ENCODE measurements at regions not wholly inside any gene's neighbourhood (a gene's known extent, or its start where the extent isn't known, plus 50 kb on each side); places are given as distances from the start of the nearest gene placed in this dataset.
"Not testable (repeated sequence)": the region's sequence is repeated elsewhere in the genome, so short reads cannot be mapped to it uniquely, and the experiment has no call there.

DNA sequence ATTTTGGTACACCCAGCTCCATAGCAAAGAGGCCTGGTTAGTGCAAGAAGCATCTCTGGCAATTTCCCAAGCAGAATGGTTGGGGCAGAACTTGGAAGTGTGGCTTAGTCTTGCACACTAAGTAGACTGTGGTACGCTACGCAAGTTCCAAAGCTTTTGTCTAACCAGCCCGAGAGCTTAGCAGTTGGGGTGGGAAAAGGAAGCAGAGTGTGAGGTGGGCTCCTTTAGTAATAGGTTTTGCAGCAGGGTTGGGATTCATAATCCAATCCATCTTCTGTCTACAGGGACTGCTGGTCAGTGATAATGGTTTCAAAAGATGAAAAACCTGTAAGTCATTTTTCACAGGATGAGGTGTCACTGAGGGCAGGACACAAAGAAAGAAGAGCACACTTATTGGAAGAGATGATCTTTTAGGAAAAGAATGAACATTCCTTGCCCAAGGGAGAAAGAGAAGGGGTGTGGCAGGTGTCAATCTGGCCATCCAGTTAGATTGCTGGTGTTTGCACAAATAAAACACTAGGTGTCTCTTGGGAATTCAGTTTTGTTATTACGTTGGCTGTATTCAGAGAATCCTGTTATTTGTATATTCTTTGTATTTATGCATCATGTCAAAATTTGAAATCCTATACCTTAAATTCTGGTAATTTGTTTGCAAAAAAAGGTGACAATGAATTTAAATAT, 244.3 kb downstream of the GPAT3 start:
- no peak for DNase-seq (ENCODE audit: low spot score)

DNA sequence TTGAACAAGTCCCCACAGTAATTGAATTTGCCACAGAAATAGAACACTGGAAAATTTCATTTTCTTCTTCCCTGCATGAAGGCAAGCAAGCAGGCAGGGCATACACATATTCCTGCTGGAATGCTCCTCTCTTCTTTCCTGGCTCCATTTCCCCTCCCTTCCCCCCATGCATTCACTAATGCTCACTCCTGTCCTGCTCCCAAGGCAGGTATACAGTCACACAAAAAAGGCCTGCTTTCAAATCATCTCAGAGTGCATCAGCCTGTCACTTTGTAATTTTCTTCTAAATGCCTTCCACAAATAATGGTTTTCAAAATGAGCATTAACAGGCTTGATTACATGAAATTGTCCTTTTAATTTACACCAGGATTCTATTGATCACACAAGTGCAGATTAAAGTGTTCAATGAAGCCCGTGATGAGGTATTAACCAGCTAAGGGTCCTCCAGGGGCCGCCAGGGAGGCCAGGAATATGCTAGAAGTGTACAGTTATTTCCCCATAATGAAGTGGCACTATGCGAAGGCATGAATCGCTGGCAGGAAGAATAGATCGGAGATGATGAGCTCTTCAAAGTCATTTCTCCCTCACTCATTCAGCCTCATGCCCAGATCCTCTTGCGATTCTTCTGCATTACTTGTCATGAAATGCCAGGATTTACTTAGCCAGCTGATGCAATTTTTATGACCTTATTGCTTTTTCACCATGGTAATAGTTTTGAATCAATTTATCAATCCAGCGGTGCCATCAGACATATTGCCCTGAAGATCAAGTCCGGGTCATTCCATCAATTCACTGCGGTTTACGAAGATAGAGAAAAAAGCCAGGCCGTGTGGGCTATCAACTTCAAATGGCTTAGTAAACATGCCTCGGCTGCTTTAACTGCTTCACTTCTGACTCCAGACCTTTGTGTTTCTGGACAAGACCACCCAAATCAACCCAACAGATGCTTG, 243.5 kb downstream of the GPAT3 start:
- no peak for DNase-seq (ENCODE audit: low spot score)

DNA sequence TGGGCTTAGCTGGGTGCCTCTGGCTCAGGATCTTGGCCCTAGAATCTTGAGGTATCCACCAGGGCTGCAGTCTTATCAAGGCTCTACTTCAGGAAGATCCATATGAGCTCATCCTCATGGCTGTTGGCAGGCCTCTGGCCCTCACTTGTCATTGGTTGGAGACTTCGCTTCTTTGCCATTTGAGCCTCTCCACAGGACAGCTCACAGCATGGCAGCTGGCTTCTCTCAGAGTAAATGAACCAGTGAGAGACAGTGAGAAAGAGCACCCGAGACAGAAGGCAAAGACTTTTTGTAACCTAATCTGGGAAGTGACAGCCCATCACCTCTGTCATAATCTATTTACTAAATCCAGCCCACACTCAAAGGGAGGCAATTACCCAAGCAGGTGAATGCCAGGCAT, 236.8 kb downstream of the GPAT3 start:
- DNase-seq (ENCODE audit: low spot score), result no peak

DNA sequence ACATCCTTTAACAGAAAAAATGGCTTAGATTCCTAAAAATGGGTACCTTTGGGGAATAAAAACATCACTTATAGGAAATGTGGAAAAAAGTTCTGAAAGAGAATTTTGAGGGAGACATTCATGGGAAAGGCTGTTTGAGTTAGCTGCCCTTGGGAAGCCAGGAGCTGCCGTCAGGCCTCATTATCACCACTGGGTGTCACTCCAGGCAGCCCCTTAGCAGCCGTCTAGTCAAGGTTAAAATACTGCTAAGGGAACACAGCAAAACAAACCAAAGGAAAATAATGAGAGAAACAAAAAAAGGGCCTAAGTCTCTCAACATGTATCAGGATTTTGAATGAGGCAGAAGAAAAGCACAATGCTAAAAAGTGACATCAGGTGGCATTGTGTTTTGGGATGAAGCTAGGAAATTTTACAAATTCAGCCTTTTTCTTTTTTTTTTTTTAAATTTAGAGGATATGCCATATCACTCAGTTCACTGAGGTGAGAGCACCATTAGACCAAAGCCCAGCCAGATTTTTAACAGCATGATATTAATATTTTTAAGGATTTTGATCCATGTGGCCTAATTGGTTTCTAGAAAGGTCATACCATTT, 235.3 kb downstream of the GPAT3 start:
- peak; percentile 19 for DNase-seq (ENCODE audit: low spot score)

DNA sequence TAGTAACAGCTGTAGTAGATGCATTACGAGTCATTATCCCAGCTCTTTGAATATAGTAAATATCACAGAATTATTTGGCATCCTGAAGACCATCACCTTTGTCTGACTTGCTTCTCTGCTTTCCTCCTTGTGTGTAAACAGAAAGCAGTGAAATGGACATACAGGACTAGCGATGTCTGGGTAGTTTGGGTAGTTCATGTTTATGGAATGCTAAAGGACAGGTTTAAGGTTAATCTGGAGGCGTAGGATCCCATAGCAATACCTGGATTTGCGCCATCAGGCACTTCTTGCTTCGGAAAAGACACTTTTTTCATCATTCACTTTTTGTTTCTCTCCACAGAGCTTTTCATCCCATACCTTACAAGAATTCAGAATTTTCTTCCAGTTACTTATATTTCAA, 232.2 kb downstream of the GPAT3 start:
- DNase-seq (ENCODE audit: low spot score), result no peak

DNA sequence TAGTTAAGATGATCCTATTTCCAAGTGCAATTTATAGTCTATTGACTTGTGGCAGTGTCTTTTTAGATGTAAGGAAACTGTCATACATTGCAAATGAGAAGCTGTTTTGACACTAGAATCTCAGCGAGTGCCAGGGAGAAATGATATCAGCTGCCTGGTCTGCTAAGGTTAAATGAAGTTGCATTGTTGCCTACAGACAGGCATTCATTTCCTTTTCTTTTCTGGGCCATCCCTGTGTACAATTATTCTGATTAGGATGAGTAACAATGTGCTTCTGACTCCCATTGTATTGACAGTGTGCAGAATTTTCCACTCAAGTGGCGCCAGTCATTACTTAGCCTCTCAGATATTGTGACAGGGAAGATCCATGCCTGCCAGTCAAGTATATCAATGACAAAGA, 231.2 kb downstream of the GPAT3 start:
- DNase-seq (ENCODE audit: low spot score), result no peak

DNA sequence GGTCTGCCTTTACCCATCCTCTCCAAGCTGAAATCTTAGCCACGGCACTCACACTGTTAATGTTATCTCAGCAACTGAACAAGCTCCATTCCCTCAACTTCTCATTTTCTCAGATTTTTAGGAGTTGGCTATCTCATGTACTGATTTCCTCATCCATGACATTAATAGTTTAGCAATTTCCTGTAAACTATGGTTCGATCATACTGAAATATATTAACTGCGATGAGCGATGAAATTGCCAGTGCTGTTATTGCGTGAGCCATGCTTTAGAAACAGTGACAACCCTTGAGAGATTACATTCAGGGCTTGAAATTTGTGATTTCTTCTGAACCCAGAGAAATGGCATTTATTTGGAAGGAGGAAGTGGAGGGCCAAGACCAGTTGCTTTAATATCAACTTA, 223.7 kb downstream of the GPAT3 start:
- DNase-seq (ENCODE audit: low spot score), result no peak

DNA sequence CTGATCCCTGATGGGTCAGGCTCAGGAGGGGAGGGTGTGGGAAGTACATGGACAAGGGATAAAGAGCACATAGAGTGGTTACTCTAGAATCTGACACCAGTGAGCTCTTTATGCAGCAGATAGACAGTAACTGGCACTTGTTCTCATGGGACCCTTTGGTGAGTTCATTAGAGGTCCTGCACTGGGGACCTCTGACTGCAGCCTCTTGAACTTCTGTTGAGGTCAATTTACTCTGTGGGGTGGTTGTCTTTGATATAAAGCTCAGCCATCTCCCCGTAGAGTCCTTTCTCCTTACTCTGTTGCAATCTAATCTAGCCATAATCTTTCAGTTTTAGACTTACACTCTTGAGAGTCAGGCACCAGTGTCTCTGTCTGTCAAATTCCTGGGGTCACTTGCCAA, 222.4 kb downstream of the GPAT3 start:
- no peak for DNase-seq (ENCODE audit: low spot score)

DNA sequence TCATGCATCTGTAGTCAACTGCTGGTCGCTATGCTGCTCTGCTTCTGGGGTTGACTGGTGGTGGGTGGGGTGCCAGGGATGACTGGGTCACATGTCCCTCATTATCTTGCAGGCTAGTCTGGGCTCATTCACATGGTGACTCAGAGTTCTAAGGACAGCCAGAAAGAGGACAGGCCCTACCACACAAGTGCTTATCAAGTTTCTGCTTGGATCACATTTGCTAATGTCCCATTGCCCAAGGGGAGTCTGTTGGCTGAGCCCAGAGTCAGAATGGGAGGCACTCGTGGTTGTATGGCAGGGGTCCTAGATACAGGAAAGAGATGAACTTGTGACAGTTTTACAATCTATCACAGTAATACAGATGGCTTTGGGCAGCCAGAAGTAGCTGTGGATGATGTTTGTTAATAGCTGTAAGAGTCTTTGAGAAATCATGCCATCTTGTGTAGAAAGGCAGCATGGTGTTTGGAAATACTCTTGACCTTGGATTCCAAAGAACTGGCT, 221.3 kb downstream of the GPAT3 start:
- DNase-seq (ENCODE audit: low spot score), result no peak

DNA sequence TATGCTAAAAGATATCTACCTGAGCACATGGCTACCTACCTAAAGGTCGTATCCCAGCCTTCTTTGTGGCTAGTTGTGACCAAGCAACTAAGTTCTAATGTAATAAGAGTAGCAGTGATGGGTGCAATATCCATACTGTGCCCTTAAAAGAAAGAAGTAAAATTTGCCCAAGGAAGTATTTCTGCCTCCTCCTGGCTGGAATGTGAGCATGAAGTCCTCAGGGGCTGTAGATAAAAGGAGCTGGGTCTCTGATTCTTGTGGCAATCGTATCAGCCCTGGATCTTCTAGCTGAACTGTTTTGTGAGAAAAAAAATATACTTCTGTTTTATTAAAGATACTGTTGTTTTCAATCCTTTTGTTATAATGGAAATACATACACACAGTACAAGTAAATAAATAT, 217.4 kb downstream of the GPAT3 start:
- no peak for DNase-seq (ENCODE audit: low spot score)

DNA sequence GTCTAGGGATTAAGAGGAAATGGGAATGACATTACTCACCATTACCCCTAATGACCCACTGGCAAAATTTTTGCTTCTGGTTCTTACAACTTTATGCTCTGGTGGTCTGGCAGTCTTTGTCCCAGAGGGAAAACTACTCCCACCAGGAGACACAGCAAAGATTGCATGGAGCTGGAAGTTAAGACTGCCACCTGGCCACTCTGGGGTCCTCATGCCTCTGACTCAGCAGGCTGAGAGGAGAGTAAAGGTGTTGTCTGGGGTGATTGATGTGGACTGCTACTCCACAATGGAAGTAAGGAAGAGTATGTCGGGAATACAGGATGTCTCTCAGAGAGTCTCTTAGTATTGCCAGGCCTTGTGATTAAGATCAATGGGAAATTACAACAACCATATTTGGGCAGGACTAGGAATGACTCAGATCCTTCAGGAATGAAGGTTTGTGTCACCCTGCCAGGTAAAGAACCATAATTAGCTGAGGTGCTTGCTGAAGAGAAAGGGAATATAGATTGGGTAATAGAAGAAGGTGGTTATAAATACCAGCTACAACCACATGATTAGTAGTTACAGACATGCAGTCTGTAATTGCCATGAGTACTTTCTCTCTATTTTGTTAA, 215.5 kb downstream of the GPAT3 start:
- no peak for DNase-seq (ENCODE audit: low spot score)

DNA sequence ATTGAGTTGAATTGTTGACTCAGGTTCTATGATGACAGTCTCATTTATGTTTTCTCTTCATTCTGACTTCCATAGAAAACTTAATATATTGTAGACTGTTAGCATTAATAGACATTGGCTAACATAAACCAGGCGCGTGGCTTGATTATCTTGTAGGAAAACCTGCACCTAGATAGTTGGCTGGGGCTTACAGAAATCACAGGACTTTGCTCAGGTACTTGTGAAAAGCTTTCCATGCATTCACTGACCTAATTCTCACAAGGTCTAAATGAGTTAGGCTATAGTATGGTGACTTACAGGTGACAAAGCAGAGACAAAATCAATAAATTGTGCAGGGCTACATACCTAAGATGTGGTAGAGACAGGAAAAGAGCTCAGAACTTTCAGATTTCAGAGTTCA, 212.8 kb downstream of the GPAT3 start:
- no peak for DNase-seq (ENCODE audit: low spot score)

DNA sequence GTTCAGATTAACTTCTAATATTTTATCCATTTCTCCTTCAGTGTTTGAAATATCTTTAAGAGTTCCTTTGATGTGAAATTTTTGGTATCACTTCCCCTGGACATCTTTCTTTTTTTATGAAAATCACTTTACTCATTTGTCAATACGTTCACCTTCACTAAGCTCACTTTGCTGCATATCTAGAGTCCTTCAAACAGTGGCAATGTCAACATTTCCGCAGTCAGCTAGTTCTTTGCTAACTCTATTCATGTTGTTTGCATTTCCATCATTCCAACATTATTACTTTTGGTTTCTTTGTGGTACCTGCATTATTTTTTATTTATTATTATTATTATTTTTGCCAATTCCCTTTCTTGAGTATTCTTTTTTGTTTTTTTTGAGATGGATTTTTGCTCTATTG, 203.0 kb downstream of the GPAT3 start:
- DNase-seq (ENCODE audit: low spot score), result no peak

DNA sequence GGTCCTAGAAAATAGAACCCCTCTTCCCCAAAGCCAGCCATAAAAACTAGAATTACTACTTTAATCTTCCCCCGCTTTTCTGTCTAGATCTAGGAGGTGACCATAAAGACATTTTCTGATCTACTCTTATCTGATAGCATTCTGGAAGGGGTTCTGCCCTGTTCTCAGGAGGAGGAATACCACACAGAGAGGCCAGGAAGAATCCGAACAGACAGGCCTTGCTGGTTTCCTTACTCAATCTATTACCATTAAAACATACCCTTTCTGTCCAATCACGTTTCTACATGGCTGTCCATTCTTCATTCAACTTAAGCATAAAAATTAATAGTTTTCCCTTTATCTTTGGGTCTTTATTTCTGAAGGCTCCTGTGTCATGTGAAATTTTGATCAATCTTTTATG, 198.7 kb downstream of the GPAT3 start:
- DNase-seq (ENCODE audit: low spot score), result no peak

DNA sequence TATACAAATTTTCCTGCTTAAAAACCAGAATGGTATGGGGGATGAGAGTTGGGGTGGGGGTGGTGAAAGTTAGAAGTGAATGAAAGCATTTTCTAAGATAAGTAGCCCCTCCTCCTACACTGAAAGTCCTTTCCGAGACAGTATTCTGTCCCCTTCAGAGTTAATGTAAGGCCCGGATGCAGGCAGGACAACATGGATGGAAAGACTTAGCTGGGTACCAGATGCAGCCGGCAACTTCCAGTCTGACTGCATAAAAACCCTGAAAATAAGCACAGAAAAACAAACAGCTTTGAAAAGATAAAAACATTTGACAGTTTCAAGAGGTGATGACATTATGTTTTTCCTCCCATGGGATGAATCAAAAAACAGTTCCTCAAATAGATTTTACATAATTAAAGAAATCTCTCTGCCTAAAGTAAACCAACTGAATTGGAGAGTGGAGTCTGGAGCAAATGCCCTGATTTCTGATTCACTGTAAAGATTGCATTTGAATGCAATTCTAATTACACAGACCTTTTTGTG, 196.3 kb downstream of the GPAT3 start:
- DNase-seq (ENCODE audit: low spot score), result no peak

DNA sequence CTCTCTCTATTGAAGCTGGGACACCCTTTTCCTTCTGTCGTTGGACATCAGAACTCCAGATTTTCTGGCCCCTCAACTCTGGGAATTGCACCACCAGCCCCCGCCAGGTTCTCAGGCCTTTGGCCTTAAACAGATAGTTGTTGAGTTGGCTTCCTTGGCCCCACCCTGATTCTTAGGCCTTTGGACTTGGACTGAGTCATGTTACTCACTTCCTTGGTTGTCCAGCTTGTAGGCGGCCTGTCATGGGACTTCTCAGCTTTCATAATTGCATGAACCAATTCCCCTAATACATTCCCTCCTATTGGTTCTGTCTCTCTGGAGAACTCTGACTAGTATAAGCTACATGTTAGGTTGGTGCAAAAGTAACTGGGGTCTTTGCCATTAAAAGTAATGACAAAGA, 195.7 kb downstream of the GPAT3 start:
- DNase-seq (ENCODE audit: low spot score), result no peak

DNA sequence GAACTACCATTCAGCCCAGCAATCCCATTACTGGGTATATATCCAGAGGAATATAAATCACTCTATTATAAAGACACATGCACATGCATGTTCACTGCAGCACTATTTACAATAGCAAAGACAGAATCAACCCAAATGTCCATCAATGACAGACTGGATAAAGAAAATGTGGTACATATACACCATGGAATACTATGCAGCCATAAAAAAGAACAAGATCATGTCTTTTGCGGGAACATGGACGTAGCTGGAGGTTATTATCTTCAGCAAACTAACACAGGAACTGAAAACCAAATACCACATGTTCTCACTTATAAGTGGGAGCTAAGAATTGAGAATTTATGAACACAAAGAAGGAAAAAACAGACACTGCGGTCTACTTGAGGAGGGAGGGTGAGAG, 195.1 kb downstream of the GPAT3 start:
- not testable (repeated sequence) for DNase-seq (ENCODE audit: low spot score)

DNA sequence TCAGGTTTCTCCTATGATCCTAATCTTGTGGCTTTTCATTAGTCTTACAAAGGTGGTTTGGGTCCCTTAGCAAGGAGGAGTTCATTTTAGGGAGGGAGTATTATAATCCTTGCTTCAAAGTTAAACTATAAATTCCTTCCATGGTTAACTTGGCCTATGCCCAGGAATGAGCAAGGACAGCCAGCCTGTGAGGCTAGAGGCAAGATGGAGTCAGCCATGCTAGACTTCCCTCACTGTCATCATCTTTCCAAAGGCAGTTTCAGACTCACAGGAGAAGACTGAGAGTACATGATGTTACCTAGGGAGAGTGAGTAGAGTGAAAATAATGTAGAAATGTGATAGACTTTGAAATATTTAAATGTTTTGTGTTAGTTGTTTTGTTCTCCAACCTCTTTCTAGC, 192.3 kb downstream of the GPAT3 start:
- DNase-seq (ENCODE audit: low spot score), result no peak

DNA sequence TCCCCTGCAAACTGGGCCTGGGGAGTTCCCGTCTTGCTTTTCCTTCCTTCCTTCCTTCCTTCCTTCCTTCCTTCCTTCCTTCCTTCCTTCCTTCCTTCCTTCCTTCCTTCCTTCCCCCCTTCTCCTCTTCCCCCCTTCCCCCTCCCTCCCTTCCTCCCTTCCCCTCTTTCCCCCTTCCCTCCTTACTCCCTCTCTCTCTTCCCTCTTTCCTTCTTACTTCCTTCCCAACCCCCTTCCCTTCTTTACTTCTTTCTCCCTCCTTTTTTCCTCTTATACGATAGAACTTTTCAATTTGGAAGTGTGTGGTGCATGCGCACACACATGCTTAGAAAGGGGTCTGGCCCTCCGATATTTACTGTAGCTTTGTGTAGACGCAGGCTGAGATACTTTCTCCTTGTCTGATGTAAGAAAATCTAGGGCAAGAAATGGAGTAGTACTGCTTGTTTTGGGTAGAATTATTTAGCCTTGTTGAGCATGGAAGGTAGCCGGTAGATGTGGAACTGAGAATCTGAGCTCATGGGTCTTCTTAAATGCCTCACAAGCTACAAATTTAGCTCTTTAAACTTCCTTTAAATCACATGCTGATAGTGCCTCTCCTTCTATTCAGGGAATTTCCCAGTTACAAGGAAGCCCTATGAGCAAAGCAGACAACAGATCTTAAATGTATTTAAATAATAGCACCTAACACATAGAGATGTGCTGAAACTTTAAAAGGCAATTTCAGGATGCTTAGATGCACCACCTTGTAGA, 189.6 kb downstream of the GPAT3 start:
- DNase-seq (ENCODE audit: low spot score), result no peak

DNA sequence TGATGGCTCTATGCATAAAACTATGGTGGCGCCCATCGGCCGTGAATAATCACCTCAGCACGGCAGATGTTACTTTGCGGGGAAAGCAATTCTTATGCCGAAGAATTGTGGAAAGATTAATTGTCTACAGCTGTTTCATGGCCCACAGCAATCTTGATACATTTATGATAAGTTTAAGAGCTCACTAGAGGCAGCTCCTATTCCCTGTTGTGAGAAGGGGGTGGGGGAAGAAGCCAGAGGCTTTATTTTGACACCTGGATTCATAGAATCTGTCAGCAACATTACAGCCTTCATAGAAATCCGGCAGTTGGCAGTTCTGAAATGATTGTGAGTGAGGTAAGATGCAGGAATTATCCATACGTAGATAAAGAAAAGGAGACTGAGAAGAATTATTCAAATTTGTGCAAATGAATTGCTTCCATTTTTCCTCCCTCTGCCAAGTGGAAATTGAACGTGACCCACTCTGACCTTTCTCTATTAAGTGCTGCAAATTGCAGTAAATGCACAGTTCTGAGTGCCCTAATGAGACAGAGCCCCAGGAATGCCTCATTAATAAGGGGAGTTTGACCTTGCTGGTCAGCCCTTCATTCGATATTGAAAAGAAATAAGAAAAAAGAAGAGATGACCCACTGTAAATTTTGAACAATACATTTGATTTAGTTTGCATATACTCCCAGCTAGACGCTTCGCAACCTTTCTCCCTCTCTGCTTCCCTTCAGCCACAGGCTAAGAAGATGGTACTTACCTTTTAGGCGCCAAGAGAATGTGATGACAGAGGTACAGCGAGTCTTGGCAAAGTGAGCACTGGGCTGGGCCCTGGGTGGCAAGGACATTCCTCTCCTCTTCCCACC, 188.8 kb downstream of the GPAT3 start:
- no peak for DNase-seq (ENCODE audit: low spot score)

DNA sequence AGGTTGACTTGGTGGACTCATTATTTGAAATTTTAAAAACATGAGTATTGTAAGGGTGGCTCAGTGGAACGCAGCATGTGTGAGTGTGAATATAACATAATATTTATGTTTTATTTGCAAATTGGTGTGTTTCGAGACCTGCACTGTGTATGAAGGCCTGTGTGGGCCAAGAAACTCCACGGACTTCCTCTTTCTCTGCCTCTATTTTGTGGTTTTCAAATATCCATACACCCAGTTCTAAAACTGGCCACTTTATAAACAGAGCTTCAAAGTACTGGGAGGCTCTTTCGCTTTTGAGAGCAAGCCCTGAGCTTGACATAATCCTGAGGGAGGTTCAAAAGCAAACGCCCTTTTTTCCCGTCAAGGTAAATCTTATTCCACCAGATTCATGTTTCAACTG, 187.7 kb downstream of the GPAT3 start:
- DNase-seq (ENCODE audit: low spot score), result no peak
